ENCODE measurements at regions not wholly inside any gene's neighbourhood (a gene's known extent, or its start where the extent isn't known, plus 50 kb on each side); places are given as distances from the start of the nearest gene placed in this dataset.

DNA sequence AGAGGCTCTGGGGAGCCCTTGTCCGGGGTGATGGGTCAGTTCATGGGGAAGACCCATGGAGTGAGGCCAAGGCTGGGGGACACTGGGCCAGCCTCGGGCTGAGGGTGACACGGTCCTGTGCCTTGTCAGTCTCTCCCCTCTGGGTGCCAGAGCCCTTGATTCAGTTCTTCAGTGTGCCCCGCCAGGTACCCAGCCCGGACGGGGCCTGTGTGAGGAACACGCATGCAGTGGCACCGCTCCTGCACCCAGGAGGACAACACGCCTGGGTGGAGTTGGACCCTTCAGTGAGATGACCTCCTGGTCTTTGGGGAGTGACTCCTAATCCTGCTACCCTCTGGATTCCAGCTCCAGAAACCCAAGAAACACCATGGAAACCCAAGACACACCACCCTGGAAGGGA lies 264.4 kb downstream of the LOXHD1 start:
- no peaks in the 10 kb centered on the region for H3K36me3 ChIP-seq (ENCODE audit: control insufficient read depth, insufficient read depth, low read length)
- TF ChIP-seq, protein P1, sequence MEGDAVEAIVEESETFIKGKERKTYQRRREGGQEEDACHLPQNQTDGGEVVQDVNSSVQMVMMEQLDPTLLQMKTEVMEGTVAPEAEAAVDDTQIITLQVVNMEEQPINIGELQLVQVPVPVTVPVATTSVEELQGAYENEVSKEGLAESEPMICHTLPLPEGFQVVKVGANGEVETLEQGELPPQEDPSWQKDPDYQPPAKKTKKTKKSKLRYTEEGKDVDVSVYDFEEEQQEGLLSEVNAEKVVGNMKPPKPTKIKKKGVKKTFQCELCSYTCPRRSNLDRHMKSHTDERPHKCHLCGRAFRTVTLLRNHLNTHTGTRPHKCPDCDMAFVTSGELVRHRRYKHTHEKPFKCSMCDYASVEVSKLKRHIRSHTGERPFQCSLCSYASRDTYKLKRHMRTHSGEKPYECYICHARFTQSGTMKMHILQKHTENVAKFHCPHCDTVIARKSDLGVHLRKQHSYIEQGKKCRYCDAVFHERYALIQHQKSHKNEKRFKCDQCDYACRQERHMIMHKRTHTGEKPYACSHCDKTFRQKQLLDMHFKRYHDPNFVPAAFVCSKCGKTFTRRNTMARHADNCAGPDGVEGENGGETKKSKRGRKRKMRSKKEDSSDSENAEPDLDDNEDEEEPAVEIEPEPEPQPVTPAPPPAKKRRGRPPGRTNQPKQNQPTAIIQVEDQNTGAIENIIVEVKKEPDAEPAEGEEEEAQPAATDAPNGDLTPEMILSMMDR (IDR thresholded peaks at IDR 0.05; ENCODE audit: insufficient read depth, low read length, poor library complexity, severe bottlenecking) = no peak
- no peak for DNase-seq (ENCODE audit: low read depth)
- no peak overlapping the region for H3K4me3 ChIP-seq (ENCODE audit: low read depth, low read length)
- no peaks in the 10 kb centered on the region for H3K27me3 ChIP-seq (ENCODE audit: control insufficient read depth, insufficient read depth, low read length)

DNA sequence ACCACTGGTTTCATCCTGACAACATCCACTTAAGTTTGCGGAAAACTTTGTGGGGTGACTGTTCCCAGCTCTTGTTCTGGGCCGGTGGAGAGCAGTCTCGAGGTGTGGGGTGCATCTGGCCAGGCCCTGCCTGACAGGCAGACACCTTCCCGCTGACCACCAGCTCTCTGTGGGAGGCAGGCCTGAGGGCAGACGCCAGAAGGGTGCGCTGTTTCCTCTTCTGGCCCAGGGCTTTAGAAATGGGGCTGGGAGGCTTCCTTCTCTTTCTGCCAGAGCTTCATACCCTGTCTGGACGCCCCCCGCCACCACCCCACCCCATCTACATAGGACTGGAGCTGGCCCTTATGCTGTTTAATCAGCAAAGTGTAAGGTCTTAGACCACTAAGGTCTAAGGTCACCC lies 263.8 kb downstream of the LOXHD1 start:
- Histone ChIP-seq H3K27me3 (ENCODE audit: control insufficient read depth, insufficient read depth, low read length) (no peaks in the 10 kb centered on the region), H3K4me3 (ENCODE audit: low read depth, low read length) (no peak overlapping the region), H3K36me3 (ENCODE audit: control insufficient read depth, insufficient read depth, low read length) (no peaks in the 10 kb centered on the region)
- TF ChIP-seq, protein P1 (IDR thresholded peaks at IDR 0.05; ENCODE audit: insufficient read depth, low read length, poor library complexity, severe bottlenecking) = no peak
- DNase-seq (ENCODE audit: low read depth) = no peak

DNA sequence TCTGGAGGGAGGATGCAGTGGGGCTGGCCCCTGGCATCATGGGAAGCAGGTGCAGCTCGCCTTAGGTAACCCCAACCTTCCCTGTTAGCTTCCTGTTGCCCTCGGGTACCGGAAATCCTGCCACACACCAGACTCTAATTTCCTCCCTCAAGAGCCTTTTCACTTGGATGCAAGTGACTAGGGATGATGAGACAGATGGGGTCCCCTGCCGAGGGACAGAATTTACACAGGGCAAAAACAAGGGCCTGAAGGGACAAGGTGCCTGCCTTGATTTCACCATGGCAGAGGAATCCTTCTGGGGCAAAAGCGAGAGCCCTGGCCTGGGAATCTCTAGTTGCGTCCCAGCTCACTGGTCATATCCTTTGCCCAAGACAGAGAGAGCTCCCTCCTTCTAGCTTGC lies 263.1 kb downstream of the LOXHD1 start:
- DNase-seq (ENCODE audit: low read depth) = no peak
- Histone ChIP-seq H3K4me3 (ENCODE audit: low read depth, low read length) (no peak overlapping the region), H3K36me3 (ENCODE audit: control insufficient read depth, insufficient read depth, low read length) (no peaks in the 10 kb centered on the region), H3K27me3 (ENCODE audit: control insufficient read depth, insufficient read depth, low read length) (no peaks in the 10 kb centered on the region)
- TF ChIP-seq, protein P1 (IDR thresholded peaks at IDR 0.05; ENCODE audit: insufficient read depth, low read length, poor library complexity, severe bottlenecking) = no peak

DNA sequence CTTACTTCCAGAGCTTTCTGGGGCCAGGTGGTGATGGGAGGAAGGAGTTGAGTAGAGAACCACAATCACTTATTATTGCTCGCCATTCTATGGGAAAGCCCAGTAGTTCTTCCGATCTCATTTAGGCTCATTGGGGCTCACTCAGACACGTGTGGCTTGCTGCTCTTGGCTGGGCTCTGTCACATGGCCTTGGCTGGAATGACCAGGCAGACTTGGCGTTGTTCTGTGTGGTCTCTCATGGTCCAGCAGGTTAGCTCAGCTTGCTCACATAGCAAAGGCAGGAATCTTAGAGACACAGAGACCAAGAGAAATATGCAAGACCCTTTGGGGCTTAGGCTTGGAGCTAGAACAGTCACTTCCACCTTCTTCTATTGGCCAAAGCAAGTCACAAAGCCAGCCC lies 261.2 kb downstream of the LOXHD1 start:
- H3K36me3 ChIP-seq (ENCODE audit: control insufficient read depth, insufficient read depth, low read length) = no peaks in the 10 kb centered on the region
- H3K4me3 ChIP-seq (ENCODE audit: low read depth, low read length) = no peak overlapping the region
- TF ChIP-seq, protein P1 (IDR thresholded peaks at IDR 0.05; ENCODE audit: insufficient read depth, low read length, poor library complexity, severe bottlenecking) = no peak
- no peaks in the 10 kb centered on the region for H3K27me3 ChIP-seq (ENCODE audit: control insufficient read depth, insufficient read depth, low read length)
- no peak for DNase-seq (ENCODE audit: low read depth)

DNA sequence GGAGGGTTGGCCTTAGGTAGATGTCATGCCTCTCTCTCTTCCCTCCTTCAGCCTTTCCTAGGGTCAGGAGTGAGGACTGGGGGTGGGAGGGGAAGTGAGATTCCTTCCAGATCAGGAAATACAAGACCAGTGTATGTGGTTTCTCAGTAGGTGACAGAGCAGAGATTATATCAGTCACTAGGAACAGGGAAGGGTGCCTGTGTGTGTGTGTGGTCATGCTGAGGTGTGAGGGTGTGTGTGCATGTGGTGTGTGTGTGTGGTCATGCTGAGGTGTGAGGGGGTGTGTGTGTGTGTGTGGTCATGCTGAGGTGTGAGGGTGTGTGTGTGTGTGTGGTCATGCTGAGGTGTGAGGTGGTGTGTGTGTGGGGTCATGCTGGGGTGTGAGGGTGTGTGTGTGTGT lies 259.8 kb downstream of the LOXHD1 start:
- Histone ChIP-seq H3K27me3 (ENCODE audit: control insufficient read depth, insufficient read depth, low read length) (no peaks in the 10 kb centered on the region), H3K36me3 (ENCODE audit: control insufficient read depth, insufficient read depth, low read length) (no peaks in the 10 kb centered on the region), H3K4me3 (ENCODE audit: low read depth, low read length) (no peak overlapping the region)
- DNase-seq (ENCODE audit: low read depth) = no peak
- TF ChIP-seq, protein P1 (IDR thresholded peaks at IDR 0.05; ENCODE audit: insufficient read depth, low read length, poor library complexity, severe bottlenecking) = no peak

DNA sequence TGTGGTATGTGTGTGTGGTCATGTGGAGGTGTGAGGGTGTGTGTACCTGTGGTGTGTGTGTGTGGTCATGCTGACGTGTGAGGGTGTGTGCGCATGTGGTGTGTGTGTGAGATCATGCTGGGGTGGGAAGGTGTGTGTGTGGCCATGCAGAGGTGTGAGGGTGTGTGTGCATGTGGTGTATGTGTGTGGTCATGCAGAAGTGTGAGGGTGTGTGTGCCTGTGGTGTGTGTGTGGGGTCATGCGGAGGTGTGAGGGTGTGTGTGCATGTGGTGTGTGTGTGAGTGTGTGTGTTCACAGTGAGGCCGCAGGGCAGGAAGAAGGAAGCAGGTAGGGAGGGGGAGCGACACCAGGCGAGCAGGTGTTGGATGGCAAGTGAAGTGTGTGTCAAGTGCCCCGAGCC lies 259.0 kb downstream of the LOXHD1 start:
- TF ChIP-seq, protein P1 (IDR thresholded peaks at IDR 0.05; ENCODE audit: insufficient read depth, low read length, poor library complexity, severe bottlenecking) = no peak
- H3K36me3 ChIP-seq (ENCODE audit: control insufficient read depth, insufficient read depth, low read length) = no peaks in the 10 kb centered on the region
- no peaks in the 10 kb centered on the region for H3K27me3 ChIP-seq (ENCODE audit: control insufficient read depth, insufficient read depth, low read length)
- DNase-seq (ENCODE audit: low read depth) = no peak
- H3K4me3 ChIP-seq (ENCODE audit: low read depth, low read length) = no peak overlapping the region
